Right atrium auricular region (tissue), 2 donors: ENCODE measurements at regions not wholly inside any gene's neighbourhood (a gene's known extent, or its start where the extent isn't known, plus 50 kb on each side); places are given as distances from the start of the nearest gene placed in this dataset.

Source experiments
- DNase-seq: peaks from one replicate; pipeline ENCODE4 v3.0.0-alpha.2; 2019; ENCODE audit warnings: low spot score
- H3K27ac ChIP-seq, 2 donors: fragments of 200-600 bp; sonication (generic); 1 replicate in 1 of 2; 2 replicates in 1 of 2; pipeline ENCODE4 v1.5.1; 2016 to 2019
- H3K27me3 ChIP-seq, 2 donors: fragments of 200-600 bp; sonication (generic); one replicate each; pipeline versions ENCODE4 v1.5.1 to v1.6.0; 2017 to 2019
- H3K36me3 ChIP-seq: fragments of 200-600 bp; sonication (generic); one replicate; pipeline ENCODE4 v1.5.1; 2016
- H3K4me1 ChIP-seq, 2 donors: fragments of 200-600 bp; sonication (generic); one replicate each; pipeline versions ENCODE4 v1.5.1 to v1.6.0; 2017 to 2019
- H3K4me3 ChIP-seq, 2 donors: fragments of 200-600 bp; sonication (generic); 1 replicate in 1 of 2; 2 replicates in 1 of 2; pipeline ENCODE4 v1.5.1; 2017 to 2019; ENCODE audit warnings: mild to moderate bottlenecking in 1 of 2, moderate library complexity in 1 of 2
- H3K9me3 ChIP-seq, 2 donors: fragments of 200-600 bp; sonication (generic); one replicate each; pipeline ENCODE4 v1.5.1; 2019
- TF ChIP-seq, protein P1 (sequence below), 2 donors: fragments of 200-600 bp; sonication (generic); IDR thresholded peaks; one replicate each; pipeline ENCODE4 v1.5.1; 2019; ENCODE audit warnings: antibody characterized with exemption in 2 of 2

DNA sequence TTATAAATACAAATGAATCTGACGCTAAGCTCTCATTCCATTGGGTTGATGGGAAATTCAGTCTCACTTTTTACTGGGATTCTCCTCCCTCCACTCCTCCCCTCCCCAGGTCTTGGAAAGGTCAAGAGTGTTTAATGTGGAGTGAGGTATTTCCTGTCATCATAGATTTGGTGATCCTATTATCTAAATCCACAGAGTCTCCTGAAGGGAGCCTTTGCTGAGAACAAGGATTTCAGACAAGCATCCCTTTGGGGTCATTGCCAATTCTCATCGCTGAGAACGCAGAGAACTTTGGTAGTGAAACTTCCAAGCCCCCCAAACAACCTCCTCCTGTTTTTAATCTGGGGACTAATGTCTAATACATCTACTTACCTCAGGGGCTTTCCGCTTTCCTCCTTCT, 297.9 kb downstream of the OTOL1 start:
- Histone ChIP-seq H3K9me3 (no peaks in the 10 kb centered on the region), H3K4me1 (no peaks in the 10 kb centered on the region), H3K27me3 (no peaks in the 10 kb centered on the region), H3K36me3 (no peaks in the 10 kb centered on the region), H3K4me3 (no peak overlapping the region), H3K27ac (no peak overlapping the region)
- TF ChIP-seq, protein P1, sequence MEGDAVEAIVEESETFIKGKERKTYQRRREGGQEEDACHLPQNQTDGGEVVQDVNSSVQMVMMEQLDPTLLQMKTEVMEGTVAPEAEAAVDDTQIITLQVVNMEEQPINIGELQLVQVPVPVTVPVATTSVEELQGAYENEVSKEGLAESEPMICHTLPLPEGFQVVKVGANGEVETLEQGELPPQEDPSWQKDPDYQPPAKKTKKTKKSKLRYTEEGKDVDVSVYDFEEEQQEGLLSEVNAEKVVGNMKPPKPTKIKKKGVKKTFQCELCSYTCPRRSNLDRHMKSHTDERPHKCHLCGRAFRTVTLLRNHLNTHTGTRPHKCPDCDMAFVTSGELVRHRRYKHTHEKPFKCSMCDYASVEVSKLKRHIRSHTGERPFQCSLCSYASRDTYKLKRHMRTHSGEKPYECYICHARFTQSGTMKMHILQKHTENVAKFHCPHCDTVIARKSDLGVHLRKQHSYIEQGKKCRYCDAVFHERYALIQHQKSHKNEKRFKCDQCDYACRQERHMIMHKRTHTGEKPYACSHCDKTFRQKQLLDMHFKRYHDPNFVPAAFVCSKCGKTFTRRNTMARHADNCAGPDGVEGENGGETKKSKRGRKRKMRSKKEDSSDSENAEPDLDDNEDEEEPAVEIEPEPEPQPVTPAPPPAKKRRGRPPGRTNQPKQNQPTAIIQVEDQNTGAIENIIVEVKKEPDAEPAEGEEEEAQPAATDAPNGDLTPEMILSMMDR (IDR thresholded peaks at IDR 0.05), result no peak
- no peak for DNase-seq

- TF ChIP-seq, protein P1 (IDR thresholded peaks at IDR 0.05), result no peak
- no peak for DNase-seq
- no peaks in the 10 kb centered on the region for H3K4me1 ChIP-seq
- no peak overlapping the region for H3K27ac ChIP-seq
- no peaks in the 10 kb centered on the region for H3K27me3 ChIP-seq
- H3K36me3 ChIP-seq, result no peaks in the 10 kb centered on the region
- no peak overlapping the region for H3K4me3 ChIP-seq
- H3K9me3 ChIP-seq, result no peaks in the 10 kb centered on the region
These were observed 299.7 kb downstream of the OTOL1 start for GRCh38 chr3:161796312-161796711.

DNA sequence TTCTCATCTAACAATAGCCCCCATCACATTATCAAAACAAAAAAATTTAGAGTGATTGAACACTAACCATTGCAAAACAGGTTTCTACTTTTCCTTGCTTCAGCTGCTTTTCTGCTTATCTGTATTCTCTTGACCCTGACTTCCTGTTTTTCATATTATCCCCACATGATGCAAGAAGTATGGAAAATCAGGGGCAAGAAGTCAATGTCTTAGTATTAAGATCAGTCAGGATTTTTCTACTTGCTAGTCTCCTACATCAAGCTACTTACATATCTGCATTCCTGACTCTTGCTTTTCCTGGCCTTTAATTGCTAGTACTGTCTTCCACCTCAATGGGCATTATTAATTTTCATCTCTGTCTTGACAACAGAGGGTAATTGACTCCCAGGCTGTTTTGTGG, 300.2 kb downstream of the OTOL1 start:
- H3K9me3 ChIP-seq, result no peaks in the 10 kb centered on the region
- H3K36me3 ChIP-seq, result no peaks in the 10 kb centered on the region
- H3K4me3 ChIP-seq, result no peak overlapping the region
- TF ChIP-seq, protein P1 (IDR thresholded peaks at IDR 0.05), result no peak
- no peak for DNase-seq
- no peaks in the 10 kb centered on the region for H3K27me3 ChIP-seq
- no peaks in the 10 kb centered on the region for H3K4me1 ChIP-seq
- H3K27ac ChIP-seq, result no peak overlapping the region

GRCh38 chr3:161798016-161798415, 301.4 kb downstream of the OTOL1 start:
- H3K4me1 ChIP-seq, result no peaks in the 10 kb centered on the region
- no peak for DNase-seq
- TF ChIP-seq, protein P1 (IDR thresholded peaks at IDR 0.05), result no peak
- no peak overlapping the region for H3K27ac ChIP-seq
- no peaks in the 10 kb centered on the region for H3K9me3 ChIP-seq
- H3K27me3 ChIP-seq, result no peaks in the 10 kb centered on the region
- no peak overlapping the region for H3K4me3 ChIP-seq
- no peaks in the 10 kb centered on the region for H3K36me3 ChIP-seq

DNA sequence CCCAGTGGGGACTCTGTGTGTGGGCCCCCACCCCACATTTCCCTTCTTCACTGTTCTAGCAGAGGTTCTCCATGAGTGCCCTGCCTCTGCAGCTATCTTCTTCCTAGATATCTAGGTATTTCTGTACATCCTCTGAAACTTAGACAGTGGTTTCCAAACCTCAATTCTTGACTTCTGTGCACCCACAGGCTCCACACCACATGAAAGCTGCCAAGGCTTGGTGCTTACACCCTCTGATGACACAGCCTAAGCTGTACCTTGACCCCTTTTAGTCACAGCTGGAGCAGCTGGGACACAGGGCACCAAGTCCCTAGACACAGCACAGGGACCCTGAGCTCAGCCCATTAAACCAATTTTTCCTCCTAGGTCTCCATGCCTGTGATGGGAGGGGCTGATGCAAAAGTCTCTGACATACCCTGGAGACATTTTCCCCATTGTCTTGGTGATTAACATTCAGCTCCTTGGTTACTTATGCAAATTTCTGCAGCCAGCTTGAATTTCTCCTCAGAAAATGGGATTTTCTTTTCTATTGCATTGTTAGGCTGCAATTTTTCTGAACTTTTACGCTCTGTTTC, 304.5 kb downstream of the OTOL1 start:
- no peak overlapping the region for H3K27ac ChIP-seq
- H3K4me1 ChIP-seq, result no peaks in the 10 kb centered on the region
- TF ChIP-seq, protein P1 (IDR thresholded peaks at IDR 0.05), result no peak
- no peak for DNase-seq
- H3K9me3 ChIP-seq, result no peaks in the 10 kb centered on the region
- no peaks in the 10 kb centered on the region for H3K36me3 ChIP-seq
- no peak overlapping the region for H3K4me3 ChIP-seq
- no peaks in the 10 kb centered on the region for H3K27me3 ChIP-seq

GRCh38 chr3:161818106-161818505, 321.5 kb downstream of the OTOL1 start:
- H3K36me3 ChIP-seq, result no peaks in the 10 kb centered on the region
- TF ChIP-seq, protein P1 (IDR thresholded peaks at IDR 0.05), result no peak
- no peaks in the 10 kb centered on the region for H3K27me3 ChIP-seq
- no peak for DNase-seq
- no peak overlapping the region for H3K4me3 ChIP-seq
- no peak overlapping the region for H3K27ac ChIP-seq
- H3K4me1 ChIP-seq, result no peaks in the 10 kb centered on the region
- H3K9me3 ChIP-seq, result no peaks in the 10 kb centered on the region
